GM12878 (cell line): ENCODE measurements at regions not wholly inside any gene's neighbourhood (a gene's known extent, or its start where the extent isn't known, plus 50 kb on each side); places are given as distances from the start of the nearest gene placed in this dataset.

Experiments used
- ATAC-seq: fragments of 200-7000 bp; cut with Tn5 transposase; 3 replicates; pipeline ENCODE4 v1.9.1; 2020; ENCODE audit warnings: mild to moderate bottlenecking, moderate library complexity
- BruUV-seq: library from RNA; stranded (reverse); fragments of 400-500 nt; replicated peaks from 2 replicates; lab custom pipeline; 2021; lab: Mats Ljungman, UMichigan
- CTCF ChIA-PET: fragments of 300-600 bp; sonication (Branson Sonifier 250); formaldehyde crosslinking; extraction: SDS; loops from one replicate; lab custom pipeline; 2021; ENCODE audit warnings: inconsistent platforms; lab: Yijun Ruan, JAX
- POLR2A ChIA-PET: fragments of 350-600 bp; formaldehyde crosslinking; extraction: SDS; loops from one replicate; lab custom pipeline; 2021; ENCODE audit warnings: inconsistent platforms; lab: Charles Lee
- RAD21 ChIA-PET: fragments of 300-600 bp; sonication (Branson Sonifier 250); formaldehyde crosslinking; loops from one replicate; lab custom pipeline; 2023; ENCODE audit warnings: antibody characterized with exemption; ENCODE audit not compliant: unreplicated experiment; lab: Charles Lee
- SMC1A ChIA-PET: fragments of 300-600 bp; sonication (Branson Sonifier 250); formaldehyde crosslinking; loops from one replicate; lab custom pipeline; 2023; ENCODE audit not compliant: unreplicated experiment, uncharacterized antibody; lab: Charles Lee
- DNase-seq: peaks from one replicate; pipeline ENCODE4 v3.0.0-alpha.2; 2011; ENCODE audit warnings: low read depth, low spot score
- FAIRE-seq: peaks from 3 replicates; lab custom pipeline; 2011; peaks lifted over from hg19 to GRCh38; lab: Jason Lieb, UNC
- H2AFZ ChIP-seq: 2 replicates; pipeline ENCODE4 v1.6.0; 2011; ENCODE audit warnings: low read depth, low read length, control low read depth; ENCODE audit not compliant: control insufficient read depth
- H3K27ac ChIP-seq: 2 replicates; pipeline ENCODE4 v1.5.1; 2011; ENCODE audit warnings: control low read depth; ENCODE audit not compliant: control insufficient read depth, insufficient read depth
- H3K27me3 ChIP-seq, 2 experiments: replicated peaks in 1 of 2; 2 replicates each; pipeline versions ENCODE4 v1.6.0 to v1.6.1; 2011; ENCODE audit warnings: low read length in 1 of 2; ENCODE audit not compliant: control insufficient read depth in 2 of 2, insufficient read depth in 2 of 2
- H3K36me3 ChIP-seq, 2 experiments: 2 replicates each; pipeline ENCODE4 v1.5.1; 2011; ENCODE audit warnings: low read length in 1 of 2; ENCODE audit not compliant: control insufficient read depth in 2 of 2, insufficient read depth in 2 of 2
- H3K4me1 ChIP-seq: 2 replicates; pipeline ENCODE4 v1.6.1; 2011; ENCODE audit warnings: mild to moderate bottlenecking, low read length, moderate library complexity, mixed read lengths; ENCODE audit not compliant: control insufficient read depth, insufficient read depth
- H3K4me2 ChIP-seq: 2 replicates; pipeline ENCODE4 v1.6.0; 2011; ENCODE audit warnings: control low read depth; ENCODE audit not compliant: control insufficient read depth, insufficient read depth
- H3K4me3 ChIP-seq: fragments of 200-600 bp; sonication (generic); 2 replicates; pipeline ENCODE4 v1.5.1; 2016
- H3K79me2 ChIP-seq: 2 replicates; pipeline ENCODE4 v1.6.0; 2011; ENCODE audit warnings: low read length; ENCODE audit not compliant: control insufficient read depth, insufficient read depth
- H3K9ac ChIP-seq: 2 replicates; pipeline ENCODE4 v1.8.0; 2011; ENCODE audit warnings: low read length, control low read depth, mixed read lengths; ENCODE audit not compliant: control insufficient read depth, insufficient read depth
- H3K9me3 ChIP-seq: replicated peaks from 3 replicates; pipeline ENCODE4 v1.5.1; 2011; ENCODE audit warnings: mild to moderate bottlenecking, low read length; ENCODE audit not compliant: control insufficient read depth, insufficient read depth
- H4K20me1 ChIP-seq: 2 replicates; pipeline ENCODE4 v1.6.0; 2011; ENCODE audit not compliant: control insufficient read depth, insufficient read depth
- CTCF ChIP-seq, 3 experiments: IDR thresholded peaks in 2 of 3; conservative IDR thresholded peaks in 1 of 3; 2 replicates each; pipeline ENCODE4 v1.5.1; 2011; ENCODE audit warnings: low read depth in 3 of 3, low read length in 3 of 3, mild to moderate bottlenecking in 3 of 3, control low read depth in 2 of 3, moderate library complexity in 2 of 3, inconsistent platforms in 1 of 3, mixed read lengths in 1 of 3; ENCODE audit not compliant: control insufficient read depth in 2 of 3, insufficient read depth in 1 of 3; ENCODE audit errors: extremely low read depth in 1 of 3
- FOS ChIP-seq: IDR thresholded peaks from 3 replicates; pipeline ENCODE4 v1.6.1; 2011; ENCODE audit warnings: borderline replicate concordance; ENCODE audit not compliant: insufficient read length; ENCODE audit errors: extremely low read depth
- NR2C2 ChIP-seq: IDR thresholded peaks from 2 replicates; pipeline ENCODE4 v1.6.1; 2011; ENCODE audit warnings: borderline replicate concordance, low read depth; ENCODE audit not compliant: control insufficient read depth, insufficient read length
- PBX3 ChIP-seq: IDR thresholded peaks from 2 replicates; pipeline ENCODE4 v1.6.1; 2011; ENCODE audit warnings: mild to moderate bottlenecking, low read depth, low read length, moderate library complexity; ENCODE audit not compliant: insufficient replicate concordance
- RELB ChIP-seq: fragments of 450-650 bp; IDR thresholded peaks from 2 replicates; pipeline ENCODE4 v1.6.1; 2017; ENCODE audit warnings: low read depth, mild to moderate bottlenecking, moderate library complexity
- TARDBP ChIP-seq: IDR thresholded peaks from 2 replicates; pipeline ENCODE4 v1.6.1; 2016; ENCODE audit warnings: borderline replicate concordance
- ZBED1 ChIP-seq: IDR thresholded peaks from 2 replicates; pipeline ENCODE4 v1.6.1; 2016; ENCODE audit warnings: borderline replicate concordance
- ZNF592 ChIP-seq: fragments of 450-650 bp; IDR thresholded peaks from 2 replicates; pipeline ENCODE4 v1.6.1; 2017; ENCODE audit warnings: mild to moderate bottlenecking, moderate library complexity
- WGBS: methylation state at CpG from one replicate; pipeline ENCODE4 v1.1.6; 2016; ENCODE audit warnings: low lambda C conversion rate; ENCODE audit not compliant: insufficient replicate concordance, insufficient coverage; ENCODE audit errors: missing lambda C conversion rate; 5-methylcytosine and 5-hydroxymethylcytosine counted together
- in situ Hi-C: fragments of 300-500 bp; cut with MboI; formaldehyde crosslinking; loops from 9 replicates; pipeline ENCODE4 v1.14.3; 2018; ENCODE audit warnings: mixed read lengths
- intact Hi-C: fragments of 100-400 bp; cut with micrococcal nuclease; formaldehyde crosslinking; loops from one replicate; pipeline ENCODE4 v1.14.2; 2022; ENCODE audit not compliant: unreplicated experiment

- ChIA-PET SMC1A (no interaction called here), CTCF (no interaction called here), POLR2A (no interaction called here), RAD21 (no interaction called here)
- TF ChIP-seq PBX3 (no peak), FOS (no peak), RELB (no peak), ZNF592 (no peak), ZBED1 (no peak), CTCF (IDR thresholded peaks at IDR 0.05 in 2 of 3, conservative IDR thresholded peaks at IDR 0.05 in 1 of 3; ENCODE audit: control insufficient read depth in 2 of 3, extremely low read depth in 1 of 3, insufficient read depth in 1 of 3, low read depth in 3 of 3, low read length in 3 of 3) (no peak), TARDBP (no peak), NR2C2 (no peak)
- Histone ChIP-seq H3K4me1 (no peaks in the 10 kb centered on the region), H3K4me3 (no peak overlapping the region), H3K9ac (no peak overlapping the region), H3K9me3 (no peaks in the 10 kb centered on the region), H3K27me3 (peaks cover 0 to 4% of the 10 kb centered on the region in 2 experiments; a peak in 3 of 4 replicates), H4K20me1 (no peaks in the 10 kb centered on the region), H3K4me2 (no peak overlapping the region), H3K79me2 (no peaks in the 10 kb centered on the region), H3K36me3 (no peaks in the 10 kb centered on the region), H2AFZ (no peak overlapping the region), H3K27ac (no peak overlapping the region)
- BruUV-seq: no TSS peak
- intact Hi-C loops: no loop called here
- DNase-seq: no peak
- WGBS: 22% methylated on average over 15 of the region's 15 CpGs
- no peak for ATAC-seq
- FAIRE-seq: no peak
- in situ Hi-C loops: no loop called here
These were observed 107.3 kb upstream of the PRR20G start for GRCh38 chr3:127394984-127395662.
